Tibial nerve (tissue), 4 donors: ENCODE measurements at regions not wholly inside any gene's neighbourhood (a gene's known extent, or its start where the extent isn't known, plus 50 kb on each side); places are given as distances from the start of the nearest gene placed in this dataset.
"Not testable (repeated sequence)": the region's sequence is repeated elsewhere in the genome, so short reads cannot be mapped to it uniquely, and the experiment has no call there.

Source experiments
- EP300 ChIP-seq, 2 donors: sonication (generic); formaldehyde crosslinking; IDR thresholded peaks; one replicate each; pipeline ENCODE4 v1.6.1; 2017; ENCODE audit warnings: antibody characterized with exemption in 2 of 2, mild to moderate bottlenecking in 1 of 2
- POLR2A ChIP-seq, 2 donors: fragments of 450-650 bp; IDR thresholded peaks; one replicate each; pipeline ENCODE4 v1.6.1; 2017; ENCODE audit warnings: antibody characterized with exemption in 2 of 2, mild to moderate bottlenecking in 2 of 2, moderate library complexity in 2 of 2
- TF ChIP-seq, protein P1 (sequence below), 5 experiments: fragments of 200-600 bp in 3 of 5; fragments of 450-650 bp in 2 of 5; sonication (generic) in 3 of 5; IDR thresholded peaks; one replicate each; pipeline ENCODE4 v1.5.1; 2016 to 2019; ENCODE audit warnings: antibody characterized with exemption in 5 of 5, mild to moderate bottlenecking in 3 of 5, moderate library complexity in 2 of 5

- not testable (repeated sequence) for TF ChIP-seq POLR2A, EP300 (IDR thresholded peaks at IDR 0.05)
- TF ChIP-seq, protein P1, sequence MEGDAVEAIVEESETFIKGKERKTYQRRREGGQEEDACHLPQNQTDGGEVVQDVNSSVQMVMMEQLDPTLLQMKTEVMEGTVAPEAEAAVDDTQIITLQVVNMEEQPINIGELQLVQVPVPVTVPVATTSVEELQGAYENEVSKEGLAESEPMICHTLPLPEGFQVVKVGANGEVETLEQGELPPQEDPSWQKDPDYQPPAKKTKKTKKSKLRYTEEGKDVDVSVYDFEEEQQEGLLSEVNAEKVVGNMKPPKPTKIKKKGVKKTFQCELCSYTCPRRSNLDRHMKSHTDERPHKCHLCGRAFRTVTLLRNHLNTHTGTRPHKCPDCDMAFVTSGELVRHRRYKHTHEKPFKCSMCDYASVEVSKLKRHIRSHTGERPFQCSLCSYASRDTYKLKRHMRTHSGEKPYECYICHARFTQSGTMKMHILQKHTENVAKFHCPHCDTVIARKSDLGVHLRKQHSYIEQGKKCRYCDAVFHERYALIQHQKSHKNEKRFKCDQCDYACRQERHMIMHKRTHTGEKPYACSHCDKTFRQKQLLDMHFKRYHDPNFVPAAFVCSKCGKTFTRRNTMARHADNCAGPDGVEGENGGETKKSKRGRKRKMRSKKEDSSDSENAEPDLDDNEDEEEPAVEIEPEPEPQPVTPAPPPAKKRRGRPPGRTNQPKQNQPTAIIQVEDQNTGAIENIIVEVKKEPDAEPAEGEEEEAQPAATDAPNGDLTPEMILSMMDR (IDR thresholded peaks at IDR 0.05) = not testable (repeated sequence)
Measured at GRCh38 chr13:88727236-88727635, 1056.1 kb downstream of the SLITRK5 start.
